ENCODE measurements at regions not wholly inside any gene's neighbourhood (a gene's known extent, or its start where the extent isn't known, plus 50 kb on each side); places are given as distances from the start of the nearest gene placed in this dataset.

DNA sequence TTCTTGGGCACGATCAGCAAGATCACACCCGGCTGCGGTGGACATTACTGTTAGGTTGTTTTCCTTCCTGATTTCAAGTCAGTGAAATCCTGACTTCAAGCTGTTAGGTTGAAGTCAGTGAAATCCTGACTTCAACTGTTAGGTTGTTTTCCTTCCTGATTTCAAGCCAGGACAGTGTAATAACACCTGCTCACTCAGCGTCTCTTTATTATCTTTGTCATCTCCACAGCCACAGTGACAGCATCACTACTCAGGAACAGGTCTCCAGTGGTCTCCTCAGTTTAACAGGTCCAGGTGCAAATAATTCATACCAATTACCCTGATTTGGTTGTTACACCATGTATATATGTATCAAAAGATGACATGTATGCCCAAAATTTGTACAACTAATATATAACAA lies 208.1 kb upstream of the REG3G start:
- TF ChIP-seq, protein P1, sequence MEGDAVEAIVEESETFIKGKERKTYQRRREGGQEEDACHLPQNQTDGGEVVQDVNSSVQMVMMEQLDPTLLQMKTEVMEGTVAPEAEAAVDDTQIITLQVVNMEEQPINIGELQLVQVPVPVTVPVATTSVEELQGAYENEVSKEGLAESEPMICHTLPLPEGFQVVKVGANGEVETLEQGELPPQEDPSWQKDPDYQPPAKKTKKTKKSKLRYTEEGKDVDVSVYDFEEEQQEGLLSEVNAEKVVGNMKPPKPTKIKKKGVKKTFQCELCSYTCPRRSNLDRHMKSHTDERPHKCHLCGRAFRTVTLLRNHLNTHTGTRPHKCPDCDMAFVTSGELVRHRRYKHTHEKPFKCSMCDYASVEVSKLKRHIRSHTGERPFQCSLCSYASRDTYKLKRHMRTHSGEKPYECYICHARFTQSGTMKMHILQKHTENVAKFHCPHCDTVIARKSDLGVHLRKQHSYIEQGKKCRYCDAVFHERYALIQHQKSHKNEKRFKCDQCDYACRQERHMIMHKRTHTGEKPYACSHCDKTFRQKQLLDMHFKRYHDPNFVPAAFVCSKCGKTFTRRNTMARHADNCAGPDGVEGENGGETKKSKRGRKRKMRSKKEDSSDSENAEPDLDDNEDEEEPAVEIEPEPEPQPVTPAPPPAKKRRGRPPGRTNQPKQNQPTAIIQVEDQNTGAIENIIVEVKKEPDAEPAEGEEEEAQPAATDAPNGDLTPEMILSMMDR (IDR thresholded peaks at IDR 0.05; ENCODE audit: low read length) = no peak
- no peak for TF ChIP-seq EZH2 (IDR thresholded peaks at IDR 0.05; ENCODE audit: borderline replicate concordance, low read length)

Measured in OCI-LY1 (cell line).